22Rv1 (cell line): ENCODE measurements at regions not wholly inside any gene's neighbourhood (a gene's known extent, or its start where the extent isn't known, plus 50 kb on each side); places are given as distances from the start of the nearest gene placed in this dataset.

Experiments used
- CTCF ChIP-seq: fragments of 450-650 bp; IDR thresholded peaks from 2 replicates; pipeline ENCODE4 v1.5.1; 2017; ENCODE audit warnings: mild to moderate bottlenecking
- ZFX ChIP-seq: fragments of 450-650 bp; IDR thresholded peaks from 2 replicates; pipeline ENCODE4 v1.6.1; 2017; ENCODE audit warnings: antibody characterized with exemption, borderline replicate concordance

GRCh38 chr7:94245500-94245899, 149.2 kb upstream of the COL1A2 start:
- TF ChIP-seq CTCF (no peak), ZFX (no peak)
